ENCODE measurements at regions not wholly inside any gene's neighbourhood (a gene's known extent, or its start where the extent isn't known, plus 50 kb on each side); places are given as distances from the start of the nearest gene placed in this dataset.

GRCh38 chr6:146886587-146887446, 288.0 kb downstream of the ADGB start:
- DNase-seq = no peak

- DNase-seq = no peak
Observed at GRCh38 chr6:146887447-146888077, 288.8 kb downstream of the ADGB start.

- no peak for DNase-seq
Observed at GRCh38 chr6:146889303-146889702, 290.5 kb downstream of the ADGB start.

- DNase-seq = no peak
Observed at GRCh38 chr6:146890172-146890571, 291.4 kb downstream of the ADGB start.

GRCh38 chr6:146890644-146891434, 292.1 kb downstream of the ADGB start:
- no peak for DNase-seq

GRCh38 chr6:146891615-146892265, 293.0 kb downstream of the ADGB start:
- no peak for DNase-seq

- no peak for DNase-seq
Observed at GRCh38 chr6:146892283-146892612, 293.5 kb downstream of the ADGB start.

- no peak for DNase-seq
Observed at GRCh38 chr6:146892613-146893401, 294.0 kb downstream of the ADGB start.

- DNase-seq = no peak
Observed at GRCh38 chr6:146893690-146894089, 294.9 kb downstream of the ADGB start.

- no peak for DNase-seq
Observed at GRCh38 chr6:146894624-146895023, 295.9 kb downstream of the ADGB start.

- no peak for DNase-seq
Observed at GRCh38 chr6:146895101-146895771, 296.5 kb downstream of the ADGB start.

- no peak for DNase-seq
Observed at GRCh38 chr6:146895772-146896061, 296.9 kb downstream of the ADGB start.

GRCh38 chr6:146896062-146896813, 297.5 kb downstream of the ADGB start:
- DNase-seq = no peak

- no peak for DNase-seq
Observed at GRCh38 chr6:146896960-146897701, 298.4 kb downstream of the ADGB start.

- no peak for DNase-seq
Observed at GRCh38 chr6:146898069-146898887, 299.5 kb downstream of the ADGB start.

- no peak for DNase-seq
Observed at GRCh38 chr6:146898888-146899227, 300.1 kb downstream of the ADGB start.

- DNase-seq = no peak
Observed at GRCh38 chr6:146901940-146902816, 302.0 kb upstream of the STXBP5 start.

GRCh38 chr6:146902846-146903245, 301.4 kb upstream of the STXBP5 start:
- DNase-seq = no peak

- DNase-seq = no peak
Observed at GRCh38 chr6:146903451-146903850, 300.8 kb upstream of the STXBP5 start.

Measured in NCI-H510A treated with DMSO at 0.1 percent for 48 hours (cell line).